Astrocyte (in vitro differentiated cells and primary cell): ENCODE measurements at regions not wholly inside any gene's neighbourhood (a gene's known extent, or its start where the extent isn't known, plus 50 kb on each side); places are given as distances from the start of the nearest gene placed in this dataset.
A peak's percentile ranks its signal among the peaks of the same experiment; 100 is the strongest.

Experiments
- DNase-seq: peaks from one replicate; pipeline ENCODE4 v3.0.0-alpha.2; 2010; ENCODE audit warnings: low read depth
- FAIRE-seq: peaks from 2 replicates; lab custom pipeline; 2011; peaks lifted over from hg19 to GRCh38; lab: Jason Lieb, UNC
- H2AFZ ChIP-seq: 2 replicates; pipeline ENCODE4 v1.6.0; 2012; ENCODE audit warnings: low read depth, low read length, inconsistent platforms
- H3K27ac ChIP-seq: 2 replicates; pipeline ENCODE4 v1.5.1; 2011; ENCODE audit warnings: low read depth, low read length, inconsistent platforms
- H3K27me3 ChIP-seq: 2 replicates; pipeline ENCODE4 v1.6.0; 2011; ENCODE audit warnings: low read length, inconsistent platforms; ENCODE audit not compliant: insufficient read depth
- H3K36me3 ChIP-seq: 2 replicates; pipeline ENCODE4 v1.5.1; 2011; ENCODE audit warnings: low read length, inconsistent platforms; ENCODE audit not compliant: insufficient read depth
- H3K4me1 ChIP-seq: 2 replicates; pipeline ENCODE4 v1.5.1; 2011; ENCODE audit warnings: low read length, inconsistent platforms; ENCODE audit not compliant: insufficient read depth
- H3K4me2 ChIP-seq: 2 replicates; pipeline ENCODE4 v1.6.0; 2012; ENCODE audit warnings: low read length, inconsistent platforms
- H3K4me3 ChIP-seq: 2 replicates; pipeline ENCODE4 v1.5.1; 2011; ENCODE audit warnings: low read depth, mild to moderate bottlenecking, low read length, inconsistent platforms; ENCODE audit not compliant: insufficient read depth
- H3K79me2 ChIP-seq: 2 replicates; pipeline ENCODE4 v1.6.0; 2012; ENCODE audit warnings: mild to moderate bottlenecking, low read length, inconsistent platforms; ENCODE audit not compliant: insufficient read depth
- H3K9ac ChIP-seq: 2 replicates; pipeline ENCODE4 v1.6.0; 2012; ENCODE audit warnings: mild to moderate bottlenecking, low read length, inconsistent platforms
- H3K9me3 ChIP-seq: 2 replicates; pipeline ENCODE4 v1.5.1; 2012; ENCODE audit warnings: low read depth, mild to moderate bottlenecking, low read length, inconsistent platforms; ENCODE audit not compliant: insufficient read depth
- H4K20me1 ChIP-seq: 2 replicates; pipeline ENCODE4 v1.6.0; 2012; ENCODE audit warnings: low read length, inconsistent platforms; ENCODE audit not compliant: insufficient read depth
- H3K27ac Mint-ChIP-seq: one replicate; pipeline ENCODE4 v1.8.0; 2021; ENCODE audit warnings: mild to moderate bottlenecking, mixed read lengths; ENCODE audit not compliant: unreplicated experiment
- H3K27me3 Mint-ChIP-seq: one replicate; pipeline ENCODE4 v1.8.0; 2021; ENCODE audit warnings: low read depth, mixed read lengths; ENCODE audit not compliant: unreplicated experiment
- H3K36me3 Mint-ChIP-seq: one replicate; pipeline ENCODE4 v1.8.0; 2021; ENCODE audit warnings: low read depth, mixed read lengths; ENCODE audit not compliant: unreplicated experiment
- H3K4me1 Mint-ChIP-seq: one replicate; pipeline ENCODE4 v1.8.0; 2021; ENCODE audit warnings: low read depth, mixed read lengths; ENCODE audit not compliant: unreplicated experiment
- H3K4me3 Mint-ChIP-seq: one replicate; pipeline ENCODE4 v1.8.0; 2021; ENCODE audit warnings: mild to moderate bottlenecking, moderate library complexity, mixed read lengths; ENCODE audit not compliant: unreplicated experiment
- H3K9me3 Mint-ChIP-seq: one replicate; pipeline ENCODE4 v1.8.0; 2021; ENCODE audit warnings: mild to moderate bottlenecking, mixed read lengths; ENCODE audit not compliant: unreplicated experiment
- EZH2 ChIP-seq: IDR thresholded peaks from 2 replicates; pipeline ENCODE4 v1.6.1; 2012; ENCODE audit warnings: mild to moderate bottlenecking, low read length, inconsistent platforms; ENCODE audit not compliant: insufficient read depth
- TF ChIP-seq, protein P1 (sequence below): IDR thresholded peaks from 2 replicates; pipeline ENCODE4 v1.5.1; 2011; ENCODE audit warnings: low read depth, mild to moderate bottlenecking, inconsistent platforms, low read length, moderate library complexity; ENCODE audit not compliant: insufficient read depth

DNA sequence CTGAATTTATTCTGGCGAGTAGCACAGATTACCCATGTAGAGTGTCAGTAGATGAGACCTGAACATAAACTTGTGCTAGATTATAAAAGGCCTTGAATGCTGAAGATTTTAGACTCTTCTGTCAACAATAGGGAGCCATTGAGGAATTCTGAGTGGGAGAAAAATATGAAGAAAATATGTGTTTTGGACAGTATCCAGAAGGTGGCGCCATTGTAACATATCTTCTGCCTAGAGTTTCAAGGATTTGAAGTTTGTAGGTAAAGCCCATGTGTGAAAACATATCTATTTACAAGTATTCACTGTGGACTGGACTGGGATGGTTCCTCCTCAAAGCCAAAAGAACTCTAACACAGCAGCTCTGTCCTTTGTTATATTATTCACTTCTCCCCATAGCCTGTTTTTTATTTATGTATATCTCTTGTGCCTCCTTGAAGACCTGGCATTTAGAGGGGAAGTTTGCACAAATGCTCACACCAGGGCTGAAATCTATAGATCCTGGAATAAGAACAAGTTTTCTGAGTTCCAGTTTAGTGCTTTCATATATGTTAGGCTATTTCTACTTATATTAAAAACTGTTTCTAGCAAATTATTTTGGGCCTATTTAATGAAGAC is 124.9 kb downstream of the RDH14 start:
- Histone ChIP-seq H3K9ac (no peak overlapping the region), H3K4me2 (no peak overlapping the region), H3K9me3 (no peaks in the 10 kb centered on the region), H3K79me2 (no peaks in the 10 kb centered on the region), H2AFZ (no peak overlapping the region), H3K4me1 (peaks cover 6% of the 10 kb centered on the region), H3K27ac (no peak overlapping the region), H3K27me3 (no peaks in the 10 kb centered on the region), H3K4me3 (no peak overlapping the region), H3K36me3 (no peaks in the 10 kb centered on the region), H4K20me1 (no peaks in the 10 kb centered on the region)
- no peak overlapping the region for H3K4me3 Mint-ChIP-seq
- H3K36me3 Mint-ChIP-seq, result no peaks in the 10 kb centered on the region
- TF ChIP-seq, protein P1, sequence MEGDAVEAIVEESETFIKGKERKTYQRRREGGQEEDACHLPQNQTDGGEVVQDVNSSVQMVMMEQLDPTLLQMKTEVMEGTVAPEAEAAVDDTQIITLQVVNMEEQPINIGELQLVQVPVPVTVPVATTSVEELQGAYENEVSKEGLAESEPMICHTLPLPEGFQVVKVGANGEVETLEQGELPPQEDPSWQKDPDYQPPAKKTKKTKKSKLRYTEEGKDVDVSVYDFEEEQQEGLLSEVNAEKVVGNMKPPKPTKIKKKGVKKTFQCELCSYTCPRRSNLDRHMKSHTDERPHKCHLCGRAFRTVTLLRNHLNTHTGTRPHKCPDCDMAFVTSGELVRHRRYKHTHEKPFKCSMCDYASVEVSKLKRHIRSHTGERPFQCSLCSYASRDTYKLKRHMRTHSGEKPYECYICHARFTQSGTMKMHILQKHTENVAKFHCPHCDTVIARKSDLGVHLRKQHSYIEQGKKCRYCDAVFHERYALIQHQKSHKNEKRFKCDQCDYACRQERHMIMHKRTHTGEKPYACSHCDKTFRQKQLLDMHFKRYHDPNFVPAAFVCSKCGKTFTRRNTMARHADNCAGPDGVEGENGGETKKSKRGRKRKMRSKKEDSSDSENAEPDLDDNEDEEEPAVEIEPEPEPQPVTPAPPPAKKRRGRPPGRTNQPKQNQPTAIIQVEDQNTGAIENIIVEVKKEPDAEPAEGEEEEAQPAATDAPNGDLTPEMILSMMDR, result peak; percentile 69
- no peak for TF ChIP-seq EZH2
- DNase-seq (peak; percentile 41), FAIRE-seq (peak; percentile 87)
- H3K27me3 Mint-ChIP-seq, result no peaks in the 10 kb centered on the region
- no peaks in the 10 kb centered on the region for H3K9me3 Mint-ChIP-seq
- no peak overlapping the region for H3K27ac Mint-ChIP-seq
- H3K4me1 Mint-ChIP-seq, result peaks cover 5% of the 10 kb centered on the region

DNA sequence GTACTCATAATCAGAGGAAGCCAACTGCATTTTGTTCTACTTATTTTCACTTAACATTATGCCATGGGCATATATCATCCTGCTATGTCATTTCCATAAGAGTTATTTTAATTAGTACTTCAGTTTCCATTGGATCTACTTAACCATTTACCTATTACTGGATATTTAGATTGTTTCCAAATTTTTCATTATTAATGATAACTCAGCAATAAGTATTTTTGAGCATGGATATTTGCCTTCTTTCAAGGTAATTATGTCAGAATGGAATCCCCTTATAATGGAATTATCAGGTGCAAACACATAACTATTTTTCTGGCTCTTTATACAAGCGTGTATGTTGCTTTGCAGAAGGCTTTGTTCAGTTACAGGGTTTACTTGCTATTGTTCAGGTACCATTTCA is 126.6 kb downstream of the RDH14 start:
- H3K27me3 Mint-ChIP-seq, result no peaks in the 10 kb centered on the region
- H3K4me2 ChIP-seq, result no peak overlapping the region
- H3K4me1 Mint-ChIP-seq, result peaks cover 5% of the 10 kb centered on the region
- no peaks in the 10 kb centered on the region for H3K36me3 Mint-ChIP-seq
- TF ChIP-seq, protein P1, result no peak
- TF ChIP-seq EZH2, result no peak
- no peak overlapping the region for H3K4me3 ChIP-seq
- no peaks in the 10 kb centered on the region for H3K9me3 Mint-ChIP-seq
- H3K27me3 ChIP-seq, result no peaks in the 10 kb centered on the region
- H3K27ac Mint-ChIP-seq, result no peak overlapping the region
- DNase-seq, result no peak
- no peaks in the 10 kb centered on the region for H3K9me3 ChIP-seq
- H3K4me3 Mint-ChIP-seq, result no peak overlapping the region
- H3K27ac ChIP-seq, result no peak overlapping the region
- no peaks in the 10 kb centered on the region for H3K79me2 ChIP-seq
- H3K4me1 ChIP-seq, result peaks cover 6% of the 10 kb centered on the region
- no peak overlapping the region for H3K9ac ChIP-seq
- no peaks in the 10 kb centered on the region for H3K36me3 ChIP-seq
- FAIRE-seq, result no peak
- H4K20me1 ChIP-seq, result no peaks in the 10 kb centered on the region
- no peak overlapping the region for H2AFZ ChIP-seq

DNA sequence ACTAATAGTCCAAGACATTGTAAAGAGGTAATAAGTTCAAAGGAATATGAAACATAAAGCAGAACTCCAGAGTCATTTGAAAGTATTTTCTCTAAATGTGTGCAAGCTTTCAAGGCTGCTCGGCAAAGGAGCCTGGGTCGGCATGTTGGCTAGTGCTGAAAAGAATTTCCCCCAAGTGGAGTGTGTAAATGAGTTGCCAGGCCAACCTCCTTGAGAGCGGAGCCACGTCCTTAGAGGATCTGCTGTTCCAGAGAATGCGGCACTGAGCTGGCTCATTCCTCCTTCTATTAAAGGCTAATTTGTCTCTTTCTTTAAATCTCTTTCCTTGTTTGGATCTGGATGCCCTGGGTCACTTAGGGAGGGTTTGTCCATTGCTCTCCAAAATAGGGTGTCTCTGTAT is 127.5 kb downstream of the RDH14 start:
- Histone ChIP-seq H3K4me1 (peaks cover 6% of the 10 kb centered on the region), H3K79me2 (no peaks in the 10 kb centered on the region), H3K9ac (no peak overlapping the region), H3K9me3 (no peaks in the 10 kb centered on the region), H3K27me3 (no peaks in the 10 kb centered on the region), H3K27ac (no peak overlapping the region), H2AFZ (no peak overlapping the region), H3K36me3 (no peaks in the 10 kb centered on the region), H3K4me3 (no peak overlapping the region), H3K4me2 (no peak overlapping the region), H4K20me1 (no peaks in the 10 kb centered on the region)
- Mint-ChIP-seq H3K9me3 (no peaks in the 10 kb centered on the region), H3K27ac (no peak overlapping the region), H3K4me3 (no peak overlapping the region), H3K27me3 (no peaks in the 10 kb centered on the region), H3K36me3 (no peaks in the 10 kb centered on the region), H3K4me1 (peaks cover 5% of the 10 kb centered on the region)
- DNase-seq (peak; percentile 55), FAIRE-seq (no peak)
- TF ChIP-seq EZH2, result no peak
- TF ChIP-seq, protein P1, result no peak
